Activated CD4-positive, alpha-beta memory T cell treated with anti-CD3 and anti-CD28 coated beads, Interleukin-2, amount 10 ng/mL, durations not matched to agents 7 days and 5 days (primary cell): ENCODE measurements at regions not wholly inside any gene's neighbourhood (a gene's known extent, or its start where the extent isn't known, plus 50 kb on each side); places are given as distances from the start of the nearest gene placed in this dataset.

Experiments
- CTCF ChIA-PET: fragments of 350-600 bp; sonication (Branson Sonifier 250); formaldehyde crosslinking; loops from one replicate; lab custom pipeline; 2021; ENCODE audit warnings: antibody characterized with exemption, inconsistent platforms; lab: Charles Lee
- POLR2A ChIA-PET: fragments of 350-600 bp; sonication (Branson Sonifier 250); formaldehyde crosslinking; loops from one replicate; lab custom pipeline; 2021; ENCODE audit warnings: antibody characterized with exemption; lab: Charles Lee
- DNase-seq: peaks from one replicate; pipeline ENCODE4 v3.0.0-alpha.2; 2020
- H3K27ac Mint-ChIP-seq: one replicate; pipeline ENCODE4 v1.8.0; 2021; ENCODE audit warnings: mild to moderate bottlenecking, mixed read lengths
- H3K27me3 Mint-ChIP-seq: one replicate; pipeline ENCODE4 v1.8.0; 2021; ENCODE audit warnings: mixed read lengths
- H3K36me3 Mint-ChIP-seq: one replicate; pipeline ENCODE4 v1.8.0; 2021; ENCODE audit warnings: low read depth, mixed read lengths
- H3K4me1 Mint-ChIP-seq: one replicate; pipeline ENCODE4 v1.8.0; 2021; ENCODE audit warnings: mixed read lengths
- H3K4me3 Mint-ChIP-seq: one replicate; pipeline ENCODE4 v1.8.0; 2021; ENCODE audit warnings: mild to moderate bottlenecking, mixed read lengths
- H3K9me3 Mint-ChIP-seq: one replicate; pipeline ENCODE4 v1.8.0; 2021; ENCODE audit warnings: mixed read lengths

DNA sequence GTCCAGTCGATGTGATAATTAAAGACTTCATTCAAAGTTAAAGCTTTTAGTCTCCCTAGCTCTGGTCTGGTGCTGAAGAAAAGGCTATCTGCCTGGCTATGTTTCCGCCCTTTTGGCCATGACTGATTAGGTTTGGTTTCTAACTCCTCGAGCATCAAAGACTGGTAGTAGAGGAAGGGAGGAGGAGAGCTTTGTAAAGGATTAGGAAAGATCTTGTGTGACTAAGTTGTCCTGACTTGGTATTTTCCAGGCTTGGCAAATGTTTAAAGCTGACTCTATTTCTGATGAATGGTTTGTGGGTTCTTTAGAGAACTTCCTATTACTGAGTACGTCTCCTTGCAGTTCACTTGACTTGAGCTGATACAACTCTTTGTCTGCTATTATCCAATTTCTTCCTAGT is 312.9 kb downstream of the GJA1 start:
- DNase-seq, result no peak
- Mint-ChIP-seq H3K27me3 (no peaks in the 10 kb centered on the region), H3K4me3 (no peak overlapping the region), H3K27ac (no peak overlapping the region), H3K9me3 (no peaks in the 10 kb centered on the region), H3K36me3 (no peaks in the 10 kb centered on the region), H3K4me1 (no peaks in the 10 kb centered on the region)
- POLR2A ChIA-PET, result no interaction called here
- CTCF ChIA-PET, result no interaction called here

- CTCF ChIA-PET, result no interaction called here
- H3K27ac Mint-ChIP-seq, result no peak overlapping the region
- no peaks in the 10 kb centered on the region for H3K36me3 Mint-ChIP-seq
- no peak for DNase-seq
- no peaks in the 10 kb centered on the region for H3K4me1 Mint-ChIP-seq
- no peaks in the 10 kb centered on the region for H3K9me3 Mint-ChIP-seq
- no peaks in the 10 kb centered on the region for H3K27me3 Mint-ChIP-seq
- no peak overlapping the region for H3K4me3 Mint-ChIP-seq
- POLR2A ChIA-PET, result no interaction called here
These were observed 313.4 kb downstream of the GJA1 start for GRCh38 chr6:121748850-121749249.

- H3K4me3 Mint-ChIP-seq, result no peak overlapping the region
- no peak overlapping the region for H3K27ac Mint-ChIP-seq
- no peaks in the 10 kb centered on the region for H3K27me3 Mint-ChIP-seq
- no peaks in the 10 kb centered on the region for H3K4me1 Mint-ChIP-seq
- peaks cover 3% of the 10 kb centered on the region for H3K9me3 Mint-ChIP-seq
- ChIA-PET POLR2A (no interaction called here), CTCF (no interaction called here)
- H3K36me3 Mint-ChIP-seq, result no peaks in the 10 kb centered on the region
- DNase-seq, result no peak
These were observed 320.0 kb downstream of the GJA1 start for GRCh38 chr6:121755485-121755884.

DNA sequence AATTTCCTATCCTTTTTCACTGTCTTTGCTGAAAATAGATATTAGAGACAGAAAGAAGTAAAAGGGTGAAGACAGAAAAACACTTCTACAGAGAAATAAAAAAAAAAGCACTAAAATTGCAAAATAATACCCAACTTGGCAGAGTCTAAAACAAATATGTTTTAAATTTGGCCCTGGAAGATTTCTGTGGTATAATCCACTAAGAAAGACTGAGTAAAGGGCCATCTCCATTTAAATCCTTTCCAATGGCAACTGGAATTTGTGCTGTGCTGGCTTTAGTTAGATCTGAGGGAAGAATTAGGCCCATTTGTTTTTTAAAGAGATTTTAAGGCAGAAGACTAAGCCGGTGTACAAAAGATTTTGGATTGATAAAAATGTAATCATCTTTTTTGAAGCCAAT is 321.2 kb downstream of the GJA1 start:
- Mint-ChIP-seq H3K27ac (no peak overlapping the region), H3K4me3 (no peak overlapping the region), H3K27me3 (no peaks in the 10 kb centered on the region), H3K36me3 (no peaks in the 10 kb centered on the region), H3K9me3 (peaks cover 4% of the 10 kb centered on the region), H3K4me1 (no peaks in the 10 kb centered on the region)
- CTCF ChIA-PET, result no interaction called here
- POLR2A ChIA-PET, result no interaction called here
- no peak for DNase-seq

GRCh38 chr6:121759370-121759769 is 323.9 kb downstream of the GJA1 start:
- Mint-ChIP-seq H3K9me3 (peaks cover 5% of the 10 kb centered on the region), H3K4me1 (no peaks in the 10 kb centered on the region), H3K27ac (no peak overlapping the region), H3K36me3 (no peaks in the 10 kb centered on the region), H3K27me3 (no peaks in the 10 kb centered on the region), H3K4me3 (no peak overlapping the region)
- ChIA-PET POLR2A (no interaction called here), CTCF (no interaction called here)
- no peak for DNase-seq

- POLR2A ChIA-PET, result no interaction called here
- Mint-ChIP-seq H3K4me3 (no peak overlapping the region), H3K9me3 (peaks cover 5% of the 10 kb centered on the region), H3K27ac (no peak overlapping the region), H3K27me3 (no peaks in the 10 kb centered on the region), H3K4me1 (no peaks in the 10 kb centered on the region), H3K36me3 (no peaks in the 10 kb centered on the region)
- CTCF ChIA-PET, result no interaction called here
- no peak for DNase-seq
These were observed 324.7 kb downstream of the GJA1 start for GRCh38 chr6:121760191-121760590.

GRCh38 chr6:121760745-121761144 is 325.3 kb downstream of the GJA1 start:
- ChIA-PET CTCF (no interaction called here), POLR2A (no interaction called here)
- Mint-ChIP-seq H3K4me3 (no peak overlapping the region), H3K36me3 (no peaks in the 10 kb centered on the region), H3K27me3 (no peaks in the 10 kb centered on the region), H3K9me3 (peaks cover 5% of the 10 kb centered on the region), H3K27ac (no peak overlapping the region), H3K4me1 (no peaks in the 10 kb centered on the region)
- DNase-seq, result no peak

DNA sequence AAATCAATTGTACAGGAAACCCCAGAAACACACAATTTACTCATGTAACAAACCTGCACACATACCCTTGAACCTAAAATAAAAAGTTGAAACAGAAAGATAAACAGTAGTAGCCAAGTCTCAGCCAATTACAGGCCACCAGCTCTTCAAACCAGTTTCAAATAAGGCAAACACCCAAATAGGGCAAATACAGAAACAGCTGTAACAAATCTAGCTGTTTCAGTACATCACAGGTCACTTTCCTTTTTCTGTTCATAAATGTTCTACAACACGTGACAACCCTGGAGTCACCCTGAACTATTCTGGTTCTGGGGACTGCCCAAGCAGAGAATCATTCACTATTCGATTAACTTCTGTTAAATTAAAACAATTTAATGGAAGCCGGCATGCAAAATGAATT is 329.0 kb downstream of the GJA1 start:
- H3K4me1 Mint-ChIP-seq, result no peaks in the 10 kb centered on the region
- no peaks in the 10 kb centered on the region for H3K27me3 Mint-ChIP-seq
- no peak overlapping the region for H3K4me3 Mint-ChIP-seq
- H3K9me3 Mint-ChIP-seq, result peaks cover 5% of the 10 kb centered on the region
- H3K36me3 Mint-ChIP-seq, result no peaks in the 10 kb centered on the region
- ChIA-PET CTCF (no interaction called here), POLR2A (no interaction called here)
- no peak overlapping the region for H3K27ac Mint-ChIP-seq
- DNase-seq, result no peak

DNA sequence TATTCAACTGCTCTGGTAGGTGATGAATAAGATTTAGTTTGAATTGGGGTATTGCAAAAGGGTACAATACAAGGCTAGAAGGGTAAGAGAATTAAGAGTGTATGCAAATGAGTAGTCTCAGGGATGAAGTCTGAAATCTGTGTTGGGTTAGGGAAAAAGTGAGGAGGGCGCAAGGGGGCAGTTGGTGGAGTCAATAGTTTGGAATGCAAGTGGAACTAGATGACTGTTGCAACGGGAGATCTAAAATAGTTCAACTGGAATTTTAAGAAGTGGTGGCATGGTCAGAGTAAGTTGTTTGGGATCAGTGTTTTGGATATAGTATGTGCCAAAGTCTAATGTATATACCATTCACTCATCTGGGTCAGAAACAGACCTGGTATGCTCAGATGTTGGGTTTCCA is 329.6 kb downstream of the GJA1 start:
- CTCF ChIA-PET, result no interaction called here

DNA sequence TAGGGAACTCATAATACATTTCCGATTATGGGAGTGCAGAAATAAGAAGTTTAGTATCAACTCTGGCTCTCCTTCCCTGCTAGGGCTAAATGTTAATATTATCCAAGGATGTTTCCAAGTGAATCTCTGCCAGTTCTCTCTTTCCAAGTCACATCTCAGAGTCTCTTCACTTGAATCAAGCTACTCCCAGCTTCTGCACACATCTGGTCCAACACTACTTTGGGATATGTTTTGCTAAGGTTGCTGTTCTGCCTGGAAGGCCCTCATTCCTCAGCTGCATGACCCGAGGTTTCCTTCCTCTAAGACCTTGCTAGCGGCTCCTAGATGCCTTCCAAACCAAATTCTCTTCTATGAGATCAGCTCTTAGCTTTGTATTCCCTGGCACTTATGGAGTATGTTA is 331.8 kb downstream of the GJA1 start:
- no peaks in the 10 kb centered on the region for H3K36me3 Mint-ChIP-seq
- ChIA-PET CTCF (no interaction called here), POLR2A (no interaction called here)
- no peak overlapping the region for H3K4me3 Mint-ChIP-seq
- no peaks in the 10 kb centered on the region for H3K27me3 Mint-ChIP-seq
- no peak for DNase-seq
- peaks cover 3% of the 10 kb centered on the region for H3K4me1 Mint-ChIP-seq
- H3K9me3 Mint-ChIP-seq, result no peaks in the 10 kb centered on the region
- H3K27ac Mint-ChIP-seq, result no peak overlapping the region

More for the DNA sequence above, 329.6 kb downstream of the GJA1 start:
- DNase-seq, result no peak
- Mint-ChIP-seq H3K27ac (no peak overlapping the region), H3K4me3 (no peak overlapping the region), H3K9me3 (peaks cover 2% of the 10 kb centered on the region), H3K36me3 (no peaks in the 10 kb centered on the region), H3K4me1 (no peaks in the 10 kb centered on the region), H3K27me3 (no peaks in the 10 kb centered on the region)
- POLR2A ChIA-PET, result no interaction called here

- Mint-ChIP-seq H3K27me3 (no peaks in the 10 kb centered on the region), H3K4me1 (peaks cover 3% of the 10 kb centered on the region), H3K4me3 (no peak overlapping the region), H3K9me3 (no peaks in the 10 kb centered on the region), H3K36me3 (no peaks in the 10 kb centered on the region), H3K27ac (no peak overlapping the region)
- CTCF ChIA-PET, result no interaction called here
- no peak for DNase-seq
- POLR2A ChIA-PET, result no interaction called here
These were observed 335.5 kb downstream of the GJA1 start for GRCh38 chr6:121770943-121771342.

- H3K27me3 Mint-ChIP-seq, result no peaks in the 10 kb centered on the region
- POLR2A ChIA-PET, result no interaction called here
- H3K9me3 Mint-ChIP-seq, result no peaks in the 10 kb centered on the region
- CTCF ChIA-PET, result interaction anchor here (0.7 kb wide), 1 partner anchor 348 kb away, joined by 4 read pairs; no protein-coding TSS in a partner anchor
- H3K4me1 Mint-ChIP-seq, result peaks cover 3% of the 10 kb centered on the region
- no peak overlapping the region for H3K27ac Mint-ChIP-seq
- H3K36me3 Mint-ChIP-seq, result no peaks in the 10 kb centered on the region
- no peak for DNase-seq
- no peak overlapping the region for H3K4me3 Mint-ChIP-seq
These were observed 336.7 kb downstream of the GJA1 start for GRCh38 chr6:121771937-121772720.

DNA sequence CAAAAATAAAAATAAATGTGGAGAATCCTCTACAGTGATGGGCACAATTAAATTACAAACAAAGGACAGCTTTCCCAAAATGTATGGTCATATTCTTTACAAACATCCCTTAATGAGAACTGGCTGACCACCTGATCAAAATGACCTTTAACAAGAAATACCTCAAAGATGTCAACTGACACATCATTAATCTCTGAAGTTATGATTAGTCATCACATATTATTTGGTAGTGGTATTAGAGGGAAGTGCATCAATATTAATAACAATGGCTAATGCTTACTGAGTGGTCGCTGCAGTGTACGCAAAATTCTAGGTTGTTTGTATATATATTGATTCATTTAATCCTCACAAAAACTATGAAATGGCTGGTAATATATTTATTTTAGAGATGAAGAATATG is 340.6 kb downstream of the GJA1 start:
- no peak overlapping the region for H3K4me3 Mint-ChIP-seq
- H3K27ac Mint-ChIP-seq, result no peak overlapping the region
- ChIA-PET POLR2A (no interaction called here), CTCF (no interaction called here)
- no peaks in the 10 kb centered on the region for H3K9me3 Mint-ChIP-seq
- H3K4me1 Mint-ChIP-seq, result peaks cover 3% of the 10 kb centered on the region
- no peaks in the 10 kb centered on the region for H3K36me3 Mint-ChIP-seq
- no peaks in the 10 kb centered on the region for H3K27me3 Mint-ChIP-seq
- DNase-seq, result no peak
